ENCODE measurements at regions not wholly inside any gene's neighbourhood (a gene's known extent, or its start where the extent isn't known, plus 50 kb on each side); places are given as distances from the start of the nearest gene placed in this dataset.

- TF ChIP-seq CTCF (conservative IDR thresholded peaks at IDR 0.05; ENCODE audit: low read length): no peak
- no peak for TF ChIP-seq EZH2phosphoT487 (IDR thresholded peaks at IDR 0.05; ENCODE audit: borderline replicate concordance, low read depth, low read length)
Measured at GRCh38 chr4:157550028-157550427, 329.5 kb downstream of the GRIA2 start.
